HG03354 (cell line): ENCODE measurements at regions not wholly inside any gene's neighbourhood (a gene's known extent, or its start where the extent isn't known, plus 50 kb on each side); places are given as distances from the start of the nearest gene placed in this dataset.

Experiments
- ATAC-seq: cut with Tn5 transposase; IDR thresholded peaks from one replicate; pipeline ENCODE4 v1.9.1; 2021; ENCODE audit warnings: mild to moderate bottlenecking; ENCODE audit not compliant: unreplicated experiment, poor library complexity, severe bottlenecking

DNA sequence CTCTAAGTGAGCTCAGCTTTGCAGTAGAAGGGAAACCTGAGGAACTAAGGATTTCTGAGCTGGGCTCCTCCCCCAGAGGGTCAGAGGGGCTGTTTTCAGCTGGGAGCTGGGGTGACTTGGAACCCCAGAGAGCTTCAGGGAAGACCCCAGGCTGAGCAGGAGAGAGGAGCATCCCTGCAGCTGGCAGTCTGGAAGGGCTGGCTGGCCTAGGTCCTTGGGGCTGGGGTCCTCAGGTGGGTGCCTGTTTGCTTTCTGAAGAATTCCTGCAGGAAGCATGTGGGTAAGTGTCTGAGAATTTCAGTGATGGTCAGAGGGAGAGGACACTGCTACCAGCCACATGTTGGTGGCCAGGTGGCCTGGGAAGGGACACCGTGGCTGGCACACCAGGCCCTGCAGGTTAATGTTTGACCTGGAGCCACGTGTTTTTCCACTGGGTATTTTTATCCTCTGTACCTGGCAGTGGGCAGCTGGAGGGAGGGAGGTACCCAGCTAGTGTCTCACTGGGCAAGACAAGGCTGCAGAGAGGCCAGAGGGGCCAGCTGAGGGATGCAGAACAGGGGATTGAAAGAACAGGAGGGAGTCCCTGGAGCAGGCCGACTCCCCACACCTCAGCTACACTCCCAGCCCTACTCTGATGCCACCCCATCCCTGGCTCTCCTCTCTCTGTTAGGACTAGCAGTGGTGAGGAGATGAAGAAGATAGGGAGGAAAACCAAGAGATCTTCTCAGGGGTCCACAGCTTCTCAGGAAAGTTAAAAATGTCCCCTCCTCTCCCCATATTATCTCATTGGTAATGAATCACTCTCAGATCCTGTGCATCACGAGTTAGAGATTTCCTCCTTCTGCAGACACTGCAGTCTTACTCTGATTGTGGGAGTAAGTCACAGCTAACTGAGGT, 143.6 kb downstream of the VEGFA start:
- no peak for ATAC-seq

DNA sequence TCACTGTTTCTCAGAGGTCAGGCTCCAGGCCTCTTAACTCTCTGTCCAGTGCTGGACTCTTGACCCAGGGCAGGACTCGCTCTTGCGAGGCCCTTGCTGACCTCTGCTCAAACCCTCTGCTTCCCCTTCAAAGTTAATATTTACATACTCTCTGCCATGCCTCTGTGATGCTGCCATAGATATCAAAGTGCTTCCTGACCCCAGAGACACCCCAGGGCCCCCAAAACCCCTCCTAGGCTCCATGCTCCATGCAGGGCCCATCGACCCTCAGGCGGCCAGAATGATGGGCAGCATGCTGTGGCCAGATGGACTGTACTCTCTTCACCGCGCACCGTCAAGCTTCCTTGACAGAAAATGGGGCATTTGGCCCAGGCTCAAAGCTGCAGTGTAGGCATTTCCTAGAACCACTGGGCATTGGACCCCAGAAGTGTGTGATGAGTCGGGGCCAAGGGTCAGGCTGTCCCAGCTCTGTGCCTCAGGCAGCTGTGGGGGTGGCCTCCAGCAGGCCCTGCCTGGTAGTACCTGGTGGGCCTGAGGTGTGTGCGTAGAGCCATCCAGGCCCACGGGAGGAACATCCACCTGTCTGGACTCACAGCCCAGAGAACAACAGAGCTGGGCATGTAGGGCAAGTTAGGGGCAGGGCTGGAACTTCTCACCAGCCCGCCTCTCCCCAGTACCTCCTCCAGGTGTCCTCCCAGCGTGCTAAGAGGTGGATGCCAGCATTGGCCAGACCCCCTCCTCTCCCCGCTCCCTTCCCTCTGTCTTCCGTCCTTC, 142.8 kb downstream of the VEGFA start:
- ATAC-seq, result no peak

DNA sequence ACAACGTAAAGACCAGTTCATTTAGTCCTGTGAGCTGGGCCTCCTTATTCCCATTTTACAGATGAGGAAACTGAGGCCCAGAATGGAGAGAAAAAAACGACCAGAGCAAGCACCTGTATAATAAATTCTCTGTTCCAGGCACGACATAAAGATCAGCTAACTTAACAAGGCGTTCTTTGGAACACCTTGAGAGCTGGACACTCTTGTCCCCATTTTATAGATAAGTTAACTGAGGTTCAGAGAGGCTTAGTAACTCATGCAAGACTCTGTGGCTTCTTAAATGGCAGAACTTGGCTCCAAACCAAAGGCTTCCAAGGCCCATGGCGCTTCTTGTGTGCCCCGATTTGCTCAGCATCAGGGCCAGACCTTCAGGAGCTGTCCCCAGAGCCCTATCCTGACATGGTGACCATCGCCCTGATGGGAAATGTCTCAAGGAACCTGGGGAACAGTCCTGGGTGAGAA, 142.1 kb downstream of the VEGFA start:
- ATAC-seq, result no peak

DNA sequence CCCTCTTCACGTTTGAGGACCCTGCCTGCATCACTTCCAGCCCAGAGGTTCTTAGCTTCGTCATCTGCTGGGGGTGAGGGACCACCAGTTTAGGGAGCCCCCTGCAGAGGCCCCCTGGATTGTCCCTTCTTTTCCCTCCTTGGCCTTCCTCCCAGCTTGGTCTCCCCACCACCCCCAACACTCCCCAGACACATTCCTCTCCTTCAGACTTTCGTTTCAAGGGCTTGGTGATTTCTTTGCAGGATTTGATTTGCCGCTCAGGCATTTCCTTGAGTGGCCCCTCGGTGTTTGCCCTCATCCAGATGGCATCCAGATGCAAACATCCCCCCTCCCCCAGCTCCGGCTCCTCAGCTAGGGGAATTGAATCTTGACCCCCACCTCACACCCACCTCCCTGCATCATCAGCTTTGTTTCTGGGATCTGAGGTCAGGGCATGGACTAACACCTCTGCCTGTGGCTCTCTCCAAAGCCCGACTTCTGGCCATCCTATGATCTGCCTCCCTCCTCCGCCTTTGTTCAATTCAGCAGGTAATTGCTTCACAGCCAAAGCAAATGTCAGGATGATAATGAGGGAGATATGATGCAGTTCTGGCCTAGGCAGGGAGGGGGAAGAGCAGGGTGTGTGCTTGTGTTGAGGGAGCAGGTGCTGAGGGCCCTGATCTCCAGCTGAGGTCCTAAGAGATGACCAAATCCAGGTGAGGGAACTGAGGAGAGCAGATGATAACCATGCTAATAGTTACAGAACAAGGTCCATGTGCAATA, 141.5 kb downstream of the VEGFA start:
- no peak for ATAC-seq

DNA sequence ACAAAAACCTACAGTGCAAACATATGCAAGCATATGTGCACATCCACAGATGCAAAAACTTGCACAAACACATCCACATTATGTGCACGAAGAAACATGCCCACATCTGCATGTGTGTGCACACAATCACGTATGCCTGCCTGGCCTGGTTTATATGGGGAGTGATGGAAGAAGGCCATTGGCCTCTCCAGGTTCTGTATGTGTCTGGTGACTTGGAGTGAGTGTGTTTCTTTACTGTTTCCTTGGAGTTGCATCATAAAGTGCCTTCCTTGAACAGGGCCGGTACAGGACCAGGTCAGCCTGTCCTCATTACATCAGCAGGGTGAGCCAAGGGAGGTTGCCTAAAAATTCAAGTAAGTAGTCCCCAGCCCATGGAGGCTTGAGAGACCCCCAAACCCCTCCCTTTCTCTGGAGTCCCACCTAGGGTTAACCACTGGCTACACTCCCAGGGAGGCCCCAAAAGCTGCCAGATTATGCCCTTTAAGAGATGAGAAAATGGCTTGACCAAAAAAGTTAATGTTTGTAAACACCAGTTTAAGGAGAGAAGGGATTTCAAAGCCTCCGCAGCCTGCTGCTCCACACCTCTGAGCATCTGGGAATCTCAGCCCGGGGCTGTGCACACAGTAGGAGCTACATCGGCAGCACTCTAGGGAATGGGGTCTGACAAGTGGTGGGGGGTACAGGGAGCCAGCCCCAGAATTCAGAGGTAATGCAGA, 140.8 kb downstream of the VEGFA start:
- no peak for ATAC-seq

DNA sequence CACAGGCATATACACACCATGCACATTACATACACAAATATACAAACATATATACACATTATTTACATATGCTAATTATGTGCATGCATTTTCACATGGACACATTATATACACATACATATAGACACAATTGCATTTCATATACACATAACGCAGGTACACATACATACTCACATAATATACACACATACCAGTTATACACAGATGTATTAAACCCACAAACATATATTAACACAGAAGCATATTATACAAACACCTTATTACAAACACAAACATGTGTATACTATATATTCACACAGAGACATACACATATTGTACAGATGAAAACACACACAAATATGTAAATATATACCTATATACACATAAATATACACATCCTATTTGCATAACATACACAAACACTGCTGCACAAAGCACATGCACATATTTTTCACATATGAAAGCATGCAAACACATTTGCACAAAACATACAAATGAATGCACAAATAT, 140.2 kb downstream of the VEGFA start:
- ATAC-seq, result no peak

DNA sequence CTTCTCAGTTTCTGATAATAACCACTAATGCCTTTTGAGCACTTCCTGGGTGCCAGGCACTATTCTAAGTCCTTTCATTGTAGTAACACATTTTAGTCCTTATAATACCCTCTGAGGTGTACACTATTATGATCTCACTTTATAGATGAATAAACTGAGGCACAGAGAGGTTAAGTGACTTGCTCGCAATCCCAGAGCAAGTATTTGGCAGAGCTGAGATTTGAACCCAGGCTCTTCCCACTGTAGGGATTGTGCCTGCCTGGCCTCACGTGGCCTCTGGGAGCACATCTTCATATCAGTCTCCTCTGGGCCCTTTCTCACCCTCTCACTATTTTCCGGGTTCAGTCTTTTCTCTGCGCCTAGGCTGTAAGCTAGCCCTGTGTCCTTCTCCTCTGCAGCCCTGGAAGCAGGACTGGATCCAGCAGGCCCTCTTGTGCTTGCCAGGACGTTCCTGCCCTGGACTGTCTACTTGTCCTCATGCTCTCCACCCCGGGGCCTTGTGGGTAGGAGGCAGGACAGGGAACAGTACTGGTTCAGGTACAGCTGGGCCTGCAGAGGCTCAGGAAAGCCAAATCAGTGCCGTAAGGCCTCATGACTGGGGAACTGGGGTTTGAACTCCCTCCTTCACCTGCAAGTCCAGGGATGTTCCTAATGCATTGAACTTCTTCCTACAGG, 139.6 kb downstream of the VEGFA start:
- no peak for ATAC-seq

DNA sequence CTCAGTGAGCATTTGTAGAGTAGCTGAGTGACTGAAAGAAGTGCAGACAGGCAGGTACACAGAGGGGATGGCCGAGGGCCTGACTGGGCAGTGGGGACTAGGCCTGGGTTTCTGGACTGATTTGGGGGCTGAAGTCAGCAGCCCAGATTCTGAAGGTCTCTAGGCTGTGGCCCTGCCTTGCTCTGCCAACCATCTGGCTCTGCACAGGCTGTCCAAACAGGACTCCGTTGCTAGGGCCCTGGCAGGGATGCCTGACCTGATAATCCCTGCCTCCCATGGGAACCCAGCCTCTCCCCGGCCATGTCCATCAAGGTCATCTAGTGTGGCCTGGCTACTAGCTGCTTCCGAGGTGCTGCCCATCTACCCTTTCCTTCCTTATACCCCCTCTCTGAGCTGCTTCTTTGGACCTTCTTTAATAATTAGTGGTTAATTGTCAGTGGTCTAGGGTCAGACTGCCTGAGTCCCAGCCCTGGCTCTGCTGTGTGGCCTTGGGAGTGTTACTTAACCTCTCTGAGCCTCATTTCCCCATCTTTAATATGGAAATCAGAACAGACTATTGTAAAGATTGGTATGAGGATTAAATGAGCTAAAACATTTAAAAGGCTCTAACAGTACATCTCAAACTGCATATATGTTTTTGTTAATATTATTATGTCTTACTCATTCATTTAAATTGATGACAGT, 137.9 kb downstream of the VEGFA start:
- ATAC-seq, result no peak

DNA sequence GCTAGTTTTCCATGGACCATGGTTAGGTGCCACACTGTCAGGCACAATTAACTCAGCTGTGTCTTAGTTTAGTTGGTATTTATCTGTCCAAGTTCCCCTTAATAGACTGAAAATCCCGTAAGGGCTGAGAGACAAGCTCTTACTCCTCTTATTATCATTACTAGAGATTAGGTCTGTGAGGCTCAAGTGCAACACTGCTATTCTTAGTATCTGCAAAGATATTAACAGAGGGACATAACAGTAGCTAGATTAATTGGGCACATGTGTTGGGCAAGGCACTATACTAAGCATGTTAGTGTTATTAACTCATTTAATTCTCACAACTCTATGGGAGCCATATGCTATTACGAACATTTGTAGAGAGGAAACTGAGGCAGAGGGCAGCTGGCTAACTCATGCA, 137.3 kb downstream of the VEGFA start:
- ATAC-seq, result no peak

DNA sequence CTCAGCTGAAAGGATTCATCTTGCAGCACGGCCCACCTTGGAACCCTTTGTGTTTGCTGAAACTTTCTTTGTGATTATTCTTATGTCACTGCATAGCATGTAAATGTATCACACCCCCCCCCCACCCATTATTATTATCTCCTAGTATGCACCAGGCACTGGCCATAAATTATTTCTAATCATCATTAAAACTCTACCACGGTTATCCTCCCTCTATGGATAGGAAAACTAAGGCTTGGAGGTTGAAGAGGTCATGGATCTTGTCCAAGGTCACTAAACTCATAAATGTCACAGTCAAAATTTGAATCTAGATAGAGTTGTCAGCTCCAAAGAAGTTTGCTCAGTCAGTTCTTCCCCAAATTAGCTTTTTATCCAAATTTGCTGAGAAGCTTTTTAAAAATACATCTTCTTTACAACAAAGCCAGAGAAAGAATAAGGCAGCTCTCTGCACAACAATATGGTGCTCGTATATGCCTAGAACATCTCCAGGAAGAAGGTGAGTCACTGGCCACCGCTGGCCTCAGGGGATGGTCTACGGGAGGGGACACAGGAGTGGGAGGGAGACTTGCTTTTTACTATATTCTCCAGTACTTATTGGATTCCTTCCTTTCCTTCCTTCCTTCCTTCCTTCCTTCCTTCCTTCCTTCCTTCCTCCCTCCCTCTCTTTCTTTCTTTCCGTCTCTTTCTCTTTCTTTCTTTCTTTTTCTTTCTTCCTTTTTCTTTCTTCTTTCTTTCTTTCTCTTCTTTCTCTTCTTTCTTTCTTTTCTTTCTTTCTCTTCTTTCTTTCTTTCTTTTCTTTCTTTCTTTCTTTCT, 134.5 kb downstream of the VEGFA start:
- no peak for ATAC-seq

DNA sequence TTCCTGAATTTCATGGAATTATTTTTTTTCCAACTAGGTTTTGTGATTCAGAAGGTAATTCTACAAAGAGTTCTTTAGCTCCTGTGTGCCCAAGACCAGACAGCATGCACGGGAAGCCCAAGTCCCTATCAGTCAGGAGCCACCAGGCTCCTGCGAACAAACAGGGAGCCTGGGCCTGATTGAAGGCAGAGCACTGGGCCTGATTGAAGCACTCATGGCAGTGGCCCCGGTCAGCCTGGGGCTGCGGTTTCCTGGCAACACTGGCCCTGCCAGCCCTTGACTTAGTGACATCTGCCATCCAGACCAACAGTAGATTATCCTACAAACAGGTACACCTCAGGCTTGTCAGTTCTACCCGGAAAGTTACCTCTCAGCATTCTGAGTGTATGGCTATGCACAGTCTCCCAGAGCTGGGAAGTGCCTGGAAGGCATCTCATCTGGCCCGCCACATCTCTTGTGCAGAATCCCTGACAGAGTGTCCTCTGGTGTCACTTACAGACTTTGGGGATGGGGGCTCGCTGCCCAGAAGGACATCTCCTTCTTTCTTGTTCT, 133.8 kb downstream of the VEGFA start:
- no peak for ATAC-seq

DNA sequence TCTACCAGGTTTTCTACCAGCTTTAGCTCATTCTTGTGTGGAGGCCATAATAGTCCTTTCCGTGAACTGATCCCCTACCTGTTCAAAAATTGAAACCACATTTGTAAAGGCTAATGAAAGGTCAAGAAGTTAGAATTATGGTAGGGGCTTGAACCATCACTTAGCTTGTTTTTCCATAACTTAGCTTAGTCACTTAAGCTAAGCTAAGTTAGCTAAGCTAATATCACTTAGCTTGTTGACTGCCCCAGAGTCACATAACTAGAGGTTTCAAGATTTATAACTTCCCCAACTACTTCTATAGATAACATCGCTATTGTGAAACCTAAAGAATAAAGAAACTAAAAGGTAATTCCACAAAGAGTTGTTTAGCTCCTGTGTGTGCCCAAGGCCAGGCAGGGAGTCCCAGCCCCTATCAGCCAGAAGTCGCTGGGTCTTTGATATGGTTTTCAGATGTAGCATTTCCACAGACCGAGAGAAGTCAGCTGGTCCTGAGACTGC, 131.8 kb downstream of the VEGFA start:
- ATAC-seq, result no peak

DNA sequence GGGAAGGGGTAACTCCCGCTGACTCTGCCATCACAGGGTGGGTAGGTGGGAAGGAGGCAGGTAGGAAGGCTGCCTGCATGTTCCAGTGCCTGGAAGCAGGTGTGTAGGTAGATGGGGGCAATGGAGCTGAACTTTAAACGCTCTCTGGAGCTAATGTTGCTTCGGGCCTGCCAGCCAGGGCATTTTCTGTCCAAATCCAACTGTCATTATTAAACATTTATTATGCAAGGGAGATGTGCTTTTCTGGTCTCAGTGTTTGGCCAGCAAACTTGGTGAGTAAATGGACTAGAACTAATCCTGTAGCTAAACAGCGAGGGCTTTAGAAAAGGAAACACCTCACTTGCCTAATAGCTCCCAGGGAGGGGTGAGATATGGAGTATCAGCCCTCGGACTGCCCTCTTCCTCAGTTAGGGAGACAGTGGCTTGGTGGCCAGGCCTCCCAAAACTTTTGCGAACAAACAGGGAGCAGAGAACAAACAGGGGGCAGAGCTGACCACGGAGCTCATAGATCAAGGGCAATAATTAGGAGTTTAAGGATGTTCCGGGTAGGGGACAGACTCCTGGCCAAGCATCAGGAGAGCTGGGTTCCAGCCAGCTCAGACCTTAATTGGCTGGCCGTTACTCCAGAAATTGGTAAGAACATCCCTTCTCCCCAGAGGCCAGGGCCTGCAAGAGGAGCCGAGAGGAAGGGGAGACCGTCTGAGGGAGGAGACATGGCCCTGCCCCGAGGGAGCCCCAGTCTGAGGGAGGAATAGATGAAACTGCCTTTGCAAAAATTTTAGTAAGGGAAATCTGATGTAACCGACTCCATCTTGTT, 131.1 kb downstream of the VEGFA start:
- ATAC-seq, result no peak

DNA sequence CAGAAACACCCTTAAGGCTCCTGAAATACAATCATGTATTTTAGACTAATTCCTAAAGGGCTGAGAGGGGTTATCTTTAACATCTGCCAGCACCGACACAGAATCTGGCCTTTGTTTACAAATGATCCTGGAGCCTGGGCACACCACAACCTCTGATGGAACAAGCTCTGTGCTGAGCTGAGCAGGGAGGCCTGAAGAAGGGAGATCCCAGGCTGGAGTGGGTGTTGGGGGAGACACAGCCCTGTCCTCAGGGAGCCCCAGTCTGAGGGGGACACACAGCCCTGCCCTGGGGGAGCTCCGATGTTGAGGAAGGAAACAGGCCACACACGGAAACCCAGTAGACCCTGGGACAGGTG, 130.5 kb downstream of the VEGFA start:
- ATAC-seq, result no peak

DNA sequence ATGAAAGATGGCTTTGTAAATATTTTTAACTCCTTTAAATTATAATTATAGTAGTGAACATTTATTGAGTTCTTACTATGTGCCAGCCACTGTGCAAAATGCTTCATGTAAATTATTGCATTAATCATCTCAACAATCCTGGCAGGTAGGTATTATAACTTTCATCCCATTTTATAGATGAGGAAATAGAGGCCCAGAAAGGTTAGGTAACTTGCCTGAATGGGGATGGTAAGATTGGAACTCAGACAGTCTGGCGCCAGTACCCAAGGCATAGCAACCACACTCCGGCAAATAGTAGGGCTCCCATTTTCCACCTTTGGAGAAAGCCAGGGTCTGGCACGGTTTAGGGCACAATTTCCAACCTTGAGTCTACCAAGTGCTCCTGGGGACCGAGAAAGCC, 129.8 kb downstream of the VEGFA start:
- ATAC-seq, result no peak

DNA sequence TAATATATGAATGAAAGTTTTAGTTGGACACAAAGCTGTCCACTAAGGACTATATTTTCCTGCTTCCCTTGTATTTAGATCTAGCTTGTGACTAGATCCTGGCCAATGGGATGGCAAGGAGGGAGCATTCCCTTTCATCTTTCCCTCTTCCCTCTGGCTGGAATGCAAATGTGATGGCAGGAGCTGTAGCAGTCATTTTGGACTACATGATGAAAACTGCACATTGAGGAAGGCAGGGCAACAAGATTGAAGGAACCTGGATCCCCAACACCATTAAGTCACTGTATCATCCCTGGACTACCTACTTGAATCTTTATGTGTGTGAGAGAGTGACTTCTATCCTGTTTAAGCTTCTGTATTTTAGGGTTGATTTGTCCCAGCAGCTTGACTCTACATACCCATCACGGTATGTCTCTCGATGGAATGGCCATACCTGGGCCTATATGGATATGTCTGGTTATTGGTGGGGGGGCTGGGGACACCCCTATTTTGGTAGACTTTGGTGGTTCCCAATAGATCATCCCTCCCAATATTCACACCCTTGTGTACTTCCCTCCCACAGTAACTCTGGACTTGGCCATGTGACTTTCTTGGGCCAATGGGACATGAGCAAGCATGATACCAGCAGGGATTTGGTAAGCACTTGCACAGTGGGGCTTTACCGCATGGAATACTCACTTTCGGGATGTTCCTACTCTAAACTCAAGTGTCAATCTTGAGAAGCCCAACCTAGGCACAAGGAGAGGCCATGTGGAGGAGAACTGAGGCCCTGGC, 128.5 kb downstream of the VEGFA start:
- no peak for ATAC-seq
